A172 (cell line): ENCODE measurements at regions not wholly inside any gene's neighbourhood (a gene's known extent, or its start where the extent isn't known, plus 50 kb on each side); places are given as distances from the start of the nearest gene placed in this dataset.

Source experiments
- DNase-seq: peaks from one replicate; pipeline ENCODE4 v3.0.0-alpha.2; 2015; ENCODE audit warnings: low spot score

DNA sequence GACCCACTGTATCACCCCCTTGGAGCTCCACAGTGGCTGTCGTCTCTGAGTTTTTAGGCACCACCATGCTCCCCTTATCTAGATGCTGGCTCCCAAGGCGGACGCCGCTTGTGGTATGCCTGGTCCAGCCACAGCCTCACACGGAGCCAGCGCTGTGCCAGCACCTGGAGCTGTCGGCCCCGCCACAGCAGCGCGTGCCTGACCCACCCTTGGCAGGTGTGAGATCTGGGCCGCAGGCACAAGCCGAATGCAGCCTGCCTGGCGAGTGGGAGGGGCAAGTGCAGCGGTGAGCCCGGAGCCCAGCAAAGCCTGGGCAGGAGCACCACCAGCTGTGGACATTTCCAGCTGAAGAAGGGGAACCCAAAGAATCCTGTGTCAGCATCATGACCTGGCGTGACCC, 91.9 kb upstream of the BACE2 start:
- DNase-seq = no peak

- no peak for DNase-seq
Observed at GRCh38 chr21:41079159-41079558, 88.8 kb upstream of the BACE2 start.

GRCh38 chr21:41080485-41081121, 87.4 kb upstream of the BACE2 start:
- no peak for DNase-seq

DNA sequence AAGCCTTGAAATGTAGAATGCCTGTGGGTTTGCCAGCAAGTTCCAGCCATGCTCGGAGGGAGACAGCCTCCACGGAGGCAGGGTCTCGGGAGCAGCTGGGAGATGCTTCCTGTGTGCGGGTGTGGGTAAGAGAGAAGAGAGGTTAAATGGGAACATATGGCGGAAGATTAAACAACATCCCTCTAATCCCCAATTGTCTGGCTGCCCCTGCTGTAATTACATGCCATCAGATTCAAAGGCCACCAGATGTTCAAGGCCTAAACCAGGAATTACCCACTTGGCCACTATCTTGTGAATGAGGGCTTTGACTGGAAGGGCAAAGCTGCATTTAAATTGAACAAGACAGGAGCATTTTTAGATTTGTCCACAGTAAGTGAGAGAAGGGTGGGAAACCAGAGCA, 81.4 kb upstream of the BACE2 start:
- DNase-seq = no peak

GRCh38 chr21:41090981-41091380, 77.0 kb upstream of the BACE2 start:
- DNase-seq = no peak

- no peak for DNase-seq
Observed at GRCh38 chr21:41091616-41092015, 76.3 kb upstream of the BACE2 start.

DNA sequence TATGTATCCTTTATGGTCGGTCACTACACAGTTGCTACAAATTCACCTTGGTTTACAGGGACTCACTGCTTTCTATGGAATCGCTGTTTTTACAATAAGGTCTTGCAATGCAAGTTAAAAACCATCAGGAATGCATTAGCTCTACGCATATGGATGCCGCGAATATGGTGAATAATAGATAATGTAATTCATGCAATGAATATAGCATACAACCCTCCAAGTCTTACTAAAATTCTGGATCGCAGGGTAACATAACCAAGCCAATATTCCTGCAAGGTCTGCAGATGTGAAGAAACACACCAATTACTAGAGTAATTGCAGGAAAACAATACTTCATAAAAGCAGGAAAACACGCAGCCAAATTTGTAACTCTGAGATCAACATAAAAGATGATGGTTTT, 75.6 kb upstream of the BACE2 start:
- DNase-seq = no peak

GRCh38 chr21:41095983-41096382, 72.0 kb upstream of the BACE2 start:
- no peak for DNase-seq

DNA sequence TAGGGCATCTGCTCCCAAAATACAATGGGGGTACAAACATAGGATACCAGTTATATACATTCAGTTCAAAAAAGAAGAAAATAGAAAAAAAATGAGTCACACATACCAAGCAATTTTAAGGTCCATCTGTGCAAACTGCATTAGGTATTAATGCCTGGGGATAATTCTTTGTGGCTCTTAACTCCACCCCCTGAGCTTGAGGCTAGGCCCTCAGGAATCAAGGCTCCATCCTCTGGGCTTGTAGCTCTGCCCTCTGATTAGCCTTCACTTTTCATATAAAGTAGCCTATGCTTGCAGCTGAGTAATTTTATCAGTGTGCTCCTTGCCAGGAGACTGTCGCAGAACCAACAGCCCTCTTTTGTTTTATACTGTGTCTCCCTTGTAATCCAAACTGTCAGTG, 69.9 kb upstream of the BACE2 start:
- DNase-seq = no peak

- no peak for DNase-seq
Observed at GRCh38 chr21:41098481-41099042, 69.4 kb upstream of the BACE2 start.

- DNase-seq = no peak
Observed at GRCh38 chr21:41100826-41101550, 67.0 kb upstream of the BACE2 start.

GRCh38 chr21:41102281-41102680, 65.7 kb upstream of the BACE2 start:
- DNase-seq = no peak

GRCh38 chr21:41107602-41108001, 60.4 kb upstream of the BACE2 start:
- no peak for DNase-seq

DNA sequence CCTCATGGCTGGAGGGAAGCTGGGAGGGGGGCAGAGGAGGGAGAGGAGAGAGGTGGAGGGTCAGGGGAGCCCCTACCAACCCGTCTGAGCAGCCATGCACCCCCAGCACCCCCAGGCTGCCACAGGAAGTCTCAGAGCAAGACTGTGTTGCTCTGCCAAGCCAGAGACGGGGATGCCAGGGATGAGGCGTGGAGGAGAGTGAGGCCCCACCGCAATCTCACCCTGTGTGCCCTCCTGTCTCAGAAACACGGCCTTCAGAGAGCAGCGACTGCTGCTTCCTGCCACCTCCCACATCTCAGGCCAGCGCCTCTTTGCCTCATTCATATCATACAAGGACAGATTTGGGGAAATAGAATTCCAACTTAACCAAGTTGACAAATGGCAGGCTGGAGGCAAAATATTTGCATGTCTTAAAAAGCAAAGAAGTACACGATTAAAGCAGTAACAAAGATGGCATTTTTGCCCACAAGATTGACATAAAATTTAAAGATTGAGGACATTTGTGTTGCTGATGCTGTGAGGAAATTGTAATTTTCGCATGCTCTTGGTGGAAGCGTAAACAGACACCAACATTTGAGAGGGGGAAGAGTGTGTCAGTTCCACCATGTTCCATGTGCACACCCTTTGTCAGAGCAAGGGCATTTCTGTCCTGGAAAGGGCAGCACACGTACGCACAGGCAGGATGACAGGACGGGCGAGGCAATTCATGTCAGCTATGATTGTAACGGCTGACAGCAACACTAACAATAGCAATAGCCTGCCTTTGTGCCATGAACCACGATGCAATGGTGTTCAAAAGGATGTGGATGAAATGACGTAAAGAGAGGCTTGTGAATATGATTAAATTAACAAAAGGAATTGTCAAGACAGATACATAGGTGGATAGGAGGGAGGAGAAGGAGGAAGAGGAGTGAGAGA, 59.0 kb upstream of the BACE2 start:
- DNase-seq = no peak

- no peak for DNase-seq
Observed at GRCh38 chr21:41110161-41110560, 57.8 kb upstream of the BACE2 start.

DNA sequence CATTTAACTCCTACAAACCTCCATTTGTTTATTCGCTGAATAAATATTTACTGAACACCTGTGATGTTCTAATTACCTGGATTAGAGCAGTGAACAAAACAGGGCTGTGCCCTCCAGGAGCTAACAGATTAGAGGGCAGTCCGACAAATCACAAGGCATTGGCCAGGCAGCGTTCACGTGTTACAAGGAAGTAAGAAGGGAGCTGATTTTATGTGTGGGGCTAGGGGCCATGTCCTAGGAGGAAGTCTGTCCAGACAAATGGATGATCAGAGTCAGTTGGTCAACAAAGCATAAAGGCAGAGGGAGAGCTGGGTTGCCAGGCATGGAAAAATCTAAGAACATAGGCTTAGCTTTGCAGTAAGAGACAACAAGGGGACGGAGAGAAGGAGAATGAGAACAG, 57.3 kb upstream of the BACE2 start:
- no peak for DNase-seq

- DNase-seq = no peak
Observed at GRCh38 chr21:41111681-41112080, 56.3 kb upstream of the BACE2 start.

- DNase-seq = peak; percentile 100
Observed at GRCh38 chr21:41112740-41113692, 54.9 kb upstream of the BACE2 start.

DNA sequence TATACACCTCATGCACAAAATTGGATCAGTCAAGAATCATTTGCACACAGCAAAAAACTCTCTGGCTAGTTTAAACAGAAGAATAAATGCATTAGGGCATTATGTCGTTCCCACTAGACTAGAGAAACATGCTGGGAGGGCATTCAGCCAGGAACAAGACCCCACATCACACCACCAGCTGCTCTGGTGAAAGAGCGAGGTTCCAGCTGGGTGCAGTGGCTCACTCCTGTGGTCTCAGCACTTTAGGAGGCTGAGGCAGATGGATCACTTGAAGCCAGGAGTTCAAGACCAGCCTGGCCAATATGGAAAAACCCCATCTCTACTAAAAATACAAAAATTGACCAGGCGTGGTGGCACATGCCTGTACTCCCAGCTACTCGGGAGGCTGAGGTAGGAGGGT, 52.1 kb upstream of the BACE2 start:
- DNase-seq = no peak
